Mesodermal cell (in vitro differentiated cells): ENCODE measurements at regions not wholly inside any gene's neighbourhood (a gene's known extent, or its start where the extent isn't known, plus 50 kb on each side); places are given as distances from the start of the nearest gene placed in this dataset.

Experiments
- H3K27ac ChIP-seq: 2 replicates; pipeline ENCODE4 v1.7.0; 2013; ENCODE audit warnings: mild to moderate bottlenecking, low read depth, low read length, moderate library complexity; ENCODE audit not compliant: severe bottlenecking
- H3K36me3 ChIP-seq: 2 replicates; pipeline ENCODE4 v1.7.1; 2013; ENCODE audit warnings: mild to moderate bottlenecking, low read length, moderate library complexity; ENCODE audit not compliant: control insufficient read depth, insufficient read depth
- H3K4me1 ChIP-seq: one replicate; pipeline ENCODE4 v1.7.1; 2013; ENCODE audit warnings: mild to moderate bottlenecking, low read length; ENCODE audit not compliant: insufficient read depth, control insufficient read depth, poor library complexity, severe bottlenecking
- H3K4me3 ChIP-seq: 2 replicates; pipeline ENCODE4 v1.7.0; 2013; ENCODE audit warnings: low read length, control low read depth, mild to moderate bottlenecking; ENCODE audit not compliant: insufficient read depth, poor library complexity, severe bottlenecking; ENCODE audit errors: extremely low read depth
- H3K9me3 ChIP-seq: 2 replicates; pipeline ENCODE4 v1.7.1; 2013; ENCODE audit warnings: mild to moderate bottlenecking, low read length, moderate library complexity; ENCODE audit not compliant: control insufficient read depth
- WGBS, 2 experiments: methylation state at CpG; one replicate each; pipeline ENCODE4 v1.1.5; 2013; ENCODE audit warnings: missing lambda C conversion rate in 2 of 2; ENCODE audit not compliant: insufficient coverage in 2 of 2; 5-methylcytosine and 5-hydroxymethylcytosine counted together

GRCh38 chr12:93015871-93016751 is 87.0 kb upstream of the EEA1 start:
- WGBS, 2 experiments: 50% methylated on average over 1 of the region's 4 CpGs; no CpG with 5 or more reads in 1 of the 2 experiments
- Histone ChIP-seq H3K4me3 (no peak overlapping the region), H3K36me3 (no peaks in the 10 kb centered on the region), H3K27ac (no peak overlapping the region), H3K4me1 (peaks cover 20% of the 10 kb centered on the region), H3K9me3 (no peaks in the 10 kb centered on the region)

- no peaks in the 10 kb centered on the region for H3K9me3 ChIP-seq
- peaks cover 20% of the 10 kb centered on the region for H3K4me1 ChIP-seq
- H3K36me3 ChIP-seq: no peaks in the 10 kb centered on the region
- no peak overlapping the region for H3K4me3 ChIP-seq
- no peak overlapping the region for H3K27ac ChIP-seq
- 47% methylated on average over 3 of the region's 4 CpGs; no CpG with 5 or more reads in 1 of the 2 experiments for WGBS, 2 experiments
Measured at GRCh38 chr12:93016752-93017350, 87.8 kb upstream of the EEA1 start.

GRCh38 chr12:93018610-93019009 is 89.5 kb upstream of the EEA1 start:
- no peak overlapping the region for H3K4me3 ChIP-seq
- WGBS, 2 experiments: 90 to 100% methylated on average over 2 of the region's 2 CpGs
- no peaks in the 10 kb centered on the region for H3K36me3 ChIP-seq
- H3K9me3 ChIP-seq: no peaks in the 10 kb centered on the region
- peaks cover 23% of the 10 kb centered on the region for H3K4me1 ChIP-seq
- H3K27ac ChIP-seq: no peak overlapping the region

- H3K4me1 ChIP-seq: peaks cover 22% of the 10 kb centered on the region
- no peak overlapping the region for H3K27ac ChIP-seq
- no peak overlapping the region for H3K4me3 ChIP-seq
- no peaks in the 10 kb centered on the region for H3K9me3 ChIP-seq
- 95 to 96% methylated on average over 5 of the region's 9 CpGs for WGBS, 2 experiments
- no peaks in the 10 kb centered on the region for H3K36me3 ChIP-seq
Measured at GRCh38 chr12:93019212-93019927, 90.3 kb upstream of the EEA1 start.

- no peak overlapping the region for H3K4me3 ChIP-seq
- no peaks in the 10 kb centered on the region for H3K36me3 ChIP-seq
- H3K9me3 ChIP-seq: no peaks in the 10 kb centered on the region
- WGBS, 2 experiments: 78 to 79% methylated on average over 5 to 7 of the region's 8 CpGs
- H3K4me1 ChIP-seq: peaks cover 20% of the 10 kb centered on the region
- H3K27ac ChIP-seq: peak overlapping the region; percentile 52
Measured at GRCh38 chr12:93019975-93020630, 91.0 kb upstream of the EEA1 start.

GRCh38 chr12:93020631-93021597 is 91.8 kb upstream of the EEA1 start:
- no peaks in the 10 kb centered on the region for H3K36me3 ChIP-seq
- H3K27ac ChIP-seq: peak overlapping the region; percentile 52
- no peak overlapping the region for H3K4me3 ChIP-seq
- peaks cover 20% of the 10 kb centered on the region for H3K4me1 ChIP-seq
- no peaks in the 10 kb centered on the region for H3K9me3 ChIP-seq
- 91% methylated on average over 5 of the region's 9 CpGs for WGBS, 2 experiments

GRCh38 chr12:93022603-93023340 is 93.7 kb upstream of the EEA1 start:
- H3K36me3 ChIP-seq: no peaks in the 10 kb centered on the region
- peaks cover 20% of the 10 kb centered on the region for H3K4me1 ChIP-seq
- 81 to 95% methylated on average over 4 of the region's 6 CpGs for WGBS, 2 experiments
- H3K9me3 ChIP-seq: no peaks in the 10 kb centered on the region
- no peak overlapping the region for H3K4me3 ChIP-seq
- H3K27ac ChIP-seq: no peak overlapping the region

GRCh38 chr12:93025145-93026103 is 96.3 kb upstream of the EEA1 start:
- H3K9me3 ChIP-seq: no peaks in the 10 kb centered on the region
- WGBS, 2 experiments: 83 to 90% methylated on average over 3 of the region's 6 CpGs
- H3K4me3 ChIP-seq: no peak overlapping the region
- H3K4me1 ChIP-seq: peaks cover 13% of the 10 kb centered on the region
- no peak overlapping the region for H3K27ac ChIP-seq
- no peaks in the 10 kb centered on the region for H3K36me3 ChIP-seq
